ENCODE measurements at regions not wholly inside any gene's neighbourhood (a gene's known extent, or its start where the extent isn't known, plus 50 kb on each side); places are given as distances from the start of the nearest gene placed in this dataset.
"Not testable (repeated sequence)": the region's sequence is repeated elsewhere in the genome, so short reads cannot be mapped to it uniquely, and the experiment has no call there.

DNA sequence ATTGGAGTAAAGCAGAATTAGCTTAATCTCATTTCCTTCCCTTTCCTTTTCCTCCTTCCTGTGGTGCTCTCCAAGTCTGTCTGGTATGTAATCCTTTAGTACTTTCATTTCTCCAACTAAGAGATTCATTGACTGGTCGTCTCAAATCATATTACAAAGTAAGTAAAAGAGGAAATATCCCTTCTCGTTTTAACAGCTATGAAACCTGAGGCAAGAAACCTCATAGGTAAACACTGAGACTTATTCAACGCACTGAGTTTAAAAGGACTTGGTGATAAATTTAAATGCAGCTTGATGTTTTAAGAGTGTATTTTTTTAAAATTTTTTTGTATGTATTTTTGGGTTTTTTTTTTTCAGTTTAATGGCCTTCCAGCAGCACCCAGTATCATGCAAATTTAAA, 117.2 kb upstream of the LRRC3B start:
- intact Hi-C loops (cut with DNase I), result no loop called here
- no peak overlapping the region for H3K4me3 ChIP-seq (ENCODE audit: low read length)
- H3K27ac ChIP-seq (ENCODE audit: low read length), result no peak overlapping the region
- DNase-seq, result no peak
- H3K4me1 ChIP-seq (ENCODE audit: control insufficient read depth, insufficient read depth, low read length), result no peaks in the 10 kb centered on the region
- H3K27me3 ChIP-seq (ENCODE audit: control insufficient read depth, insufficient read depth), result no peaks in the 10 kb centered on the region
- no peaks in the 10 kb centered on the region for H3K9me3 ChIP-seq (ENCODE audit: control insufficient read depth, low read length)
- 42% methylated on average over 3 of the region's 3 CpGs for WGBS
- ATAC-seq, result no peak

DNA sequence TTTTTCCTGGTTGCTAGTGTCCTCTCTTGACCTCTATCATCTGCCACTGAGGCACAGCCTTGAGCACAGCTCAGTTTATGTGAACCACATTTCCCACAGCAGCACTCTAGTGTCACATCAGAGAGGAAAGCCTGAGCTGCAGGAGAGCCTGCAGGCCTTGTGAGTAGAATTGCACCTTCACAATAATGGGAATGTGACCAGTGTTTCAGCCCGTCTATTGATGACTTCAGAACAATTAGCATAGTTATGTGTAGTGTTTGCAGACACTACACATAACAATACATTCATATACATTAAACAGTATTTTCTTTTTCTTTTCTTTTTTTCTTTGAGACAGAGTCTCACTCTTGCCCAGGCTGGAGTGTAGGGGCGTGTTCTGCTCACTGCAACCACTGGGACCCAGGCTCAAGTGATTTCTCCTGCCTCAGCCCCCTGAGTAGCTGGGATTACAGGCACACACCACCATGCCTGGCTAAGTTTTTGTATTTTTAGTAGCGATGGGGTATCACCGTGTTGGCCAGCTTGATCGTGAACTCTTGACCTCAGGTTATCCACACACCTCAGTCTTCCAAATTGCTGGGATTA, 108.0 kb upstream of the LRRC3B start:
- DNase-seq; H3K4me1 ChIP-seq (ENCODE audit: control insufficient read depth, insufficient read depth, low read length); intact Hi-C loops (cut with DNase I); H3K27me3 ChIP-seq (ENCODE audit: control insufficient read depth, insufficient read depth); H3K9me3 ChIP-seq (ENCODE audit: control insufficient read depth, low read length); H3K4me3 ChIP-seq (ENCODE audit: low read length); H3K27ac ChIP-seq (ENCODE audit: low read length); ATAC-seq: not testable (repeated sequence)
- 75% methylated on average over 5 of the region's 5 CpGs for WGBS

DNA sequence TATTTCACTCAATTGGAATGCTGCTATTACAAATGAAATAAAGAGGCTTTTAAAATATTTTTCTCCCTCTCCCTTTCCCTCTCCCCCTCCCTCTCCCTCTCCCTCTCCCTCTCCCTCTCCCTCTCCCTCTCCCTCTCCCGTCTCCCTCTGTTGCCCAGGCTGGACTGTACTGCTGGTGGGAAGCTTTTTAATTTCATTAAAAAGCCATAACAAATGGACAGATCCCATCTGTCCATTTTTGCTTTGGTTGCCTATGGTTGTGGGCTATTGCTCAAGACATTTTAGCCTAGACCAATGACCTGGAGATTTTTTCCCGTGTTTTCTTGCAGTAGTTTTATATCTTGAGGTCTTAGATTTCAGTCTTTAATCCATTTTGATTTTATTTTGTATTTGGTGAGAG, 107.2 kb upstream of the LRRC3B start:
- no peak overlapping the region for H3K27ac ChIP-seq (ENCODE audit: low read length)
- no peak overlapping the region for H3K4me3 ChIP-seq (ENCODE audit: low read length)
- intact Hi-C loops (cut with DNase I), result no loop called here
- no peaks in the 10 kb centered on the region for H3K9me3 ChIP-seq (ENCODE audit: control insufficient read depth, low read length)
- 35% methylated on average over 2 of the region's 2 CpGs for WGBS
- no peaks in the 10 kb centered on the region for H3K27me3 ChIP-seq (ENCODE audit: control insufficient read depth, insufficient read depth)
- ATAC-seq, result no peak
- H3K4me1 ChIP-seq (ENCODE audit: control insufficient read depth, insufficient read depth, low read length), result no peaks in the 10 kb centered on the region
- no peak for DNase-seq

GRCh38 chr3:26521261-26521660, 101.3 kb upstream of the LRRC3B start:
- no peaks in the 10 kb centered on the region for H3K9me3 ChIP-seq (ENCODE audit: control insufficient read depth, low read length)
- no peak overlapping the region for H3K27ac ChIP-seq (ENCODE audit: low read length)
- H3K27me3 ChIP-seq (ENCODE audit: control insufficient read depth, insufficient read depth), result no peaks in the 10 kb centered on the region
- intact Hi-C loops (cut with DNase I), result no loop called here
- WGBS, result 87% methylated on average over 1 of the region's 1 CpG
- no peak for DNase-seq
- no peak overlapping the region for H3K4me3 ChIP-seq (ENCODE audit: low read length)
- no peak for ATAC-seq
- H3K4me1 ChIP-seq (ENCODE audit: control insufficient read depth, insufficient read depth, low read length), result no peaks in the 10 kb centered on the region

- Histone ChIP-seq H3K9me3 (ENCODE audit: control insufficient read depth, low read length) (no peaks in the 10 kb centered on the region), H3K27ac (ENCODE audit: low read length) (no peak overlapping the region), H3K4me3 (ENCODE audit: low read length) (no peak overlapping the region), H3K4me1 (ENCODE audit: control insufficient read depth, insufficient read depth, low read length) (no peaks in the 10 kb centered on the region), H3K27me3 (ENCODE audit: control insufficient read depth, insufficient read depth) (no peaks in the 10 kb centered on the region)
- ATAC-seq (no peak), DNase-seq (no peak)
- 85% methylated on average over 1 of the region's 1 CpG for WGBS
- intact Hi-C loops (cut with DNase I), result no loop called here
Measured at GRCh38 chr3:26522919-26523318, 99.7 kb upstream of the LRRC3B start.

DNA sequence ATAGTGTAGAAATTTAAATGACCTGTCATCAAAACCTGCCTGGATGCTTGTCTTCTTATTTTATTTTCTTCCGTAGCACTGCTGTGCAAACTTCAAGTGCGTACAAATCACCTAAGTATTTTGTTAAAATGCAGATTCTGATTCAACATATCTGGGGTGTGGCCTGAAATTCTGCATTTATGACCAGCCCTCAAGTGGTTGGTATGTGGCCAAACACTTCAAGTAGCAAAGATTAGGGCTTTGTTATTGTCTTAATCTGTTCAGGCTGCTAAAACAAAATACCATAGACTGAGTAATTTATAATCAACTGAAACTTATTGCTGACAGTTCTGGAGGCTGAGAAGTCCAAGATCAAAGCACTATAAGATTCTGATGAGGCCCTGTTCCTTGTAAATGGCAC, 97.6 kb upstream of the LRRC3B start:
- Histone ChIP-seq H3K27ac (ENCODE audit: low read length) (no peak overlapping the region), H3K9me3 (ENCODE audit: control insufficient read depth, low read length) (no peaks in the 10 kb centered on the region), H3K27me3 (ENCODE audit: control insufficient read depth, insufficient read depth) (no peaks in the 10 kb centered on the region), H3K4me1 (ENCODE audit: control insufficient read depth, insufficient read depth, low read length) (no peaks in the 10 kb centered on the region), H3K4me3 (ENCODE audit: low read length) (no peak overlapping the region)
- ATAC-seq (no peak), DNase-seq (no peak)
- intact Hi-C loops (cut with DNase I), result no loop called here
- WGBS, result 90% methylated on average over 2 of the region's 2 CpGs

GRCh38 chr3:26535151-26535550, 87.4 kb upstream of the LRRC3B start:
- DNase-seq (no peak), ATAC-seq (no peak)
- WGBS, result 28% methylated on average over 2 of the region's 2 CpGs
- Histone ChIP-seq H3K4me1 (ENCODE audit: control insufficient read depth, insufficient read depth, low read length) (no peaks in the 10 kb centered on the region), H3K9me3 (ENCODE audit: control insufficient read depth, low read length) (no peaks in the 10 kb centered on the region), H3K27me3 (ENCODE audit: control insufficient read depth, insufficient read depth) (no peaks in the 10 kb centered on the region), H3K4me3 (ENCODE audit: low read length) (no peak overlapping the region), H3K27ac (ENCODE audit: low read length) (no peak overlapping the region)
- intact Hi-C loops (cut with DNase I), result no loop called here

DNA sequence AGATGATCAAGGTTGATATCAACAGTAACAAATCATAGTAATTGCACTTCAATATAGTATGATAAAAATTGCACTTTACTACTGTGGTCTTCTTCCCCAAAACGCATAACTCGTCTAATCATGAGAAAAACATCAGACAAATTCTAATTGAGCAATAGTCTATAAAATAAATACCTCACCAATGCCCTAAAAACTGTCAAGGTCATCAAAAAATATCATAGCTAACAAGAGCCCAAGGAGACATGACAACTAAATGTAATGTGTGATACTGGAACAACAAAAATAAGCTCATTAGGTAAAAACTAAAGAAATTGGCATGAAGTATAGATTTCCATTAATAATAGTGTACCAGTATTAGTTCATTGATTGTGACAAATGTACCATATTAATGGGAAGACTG, 85.6 kb upstream of the LRRC3B start:
- Histone ChIP-seq H3K27me3 (ENCODE audit: control insufficient read depth, insufficient read depth) (no peaks in the 10 kb centered on the region), H3K4me3 (ENCODE audit: low read length) (no peak overlapping the region), H3K4me1 (ENCODE audit: control insufficient read depth, insufficient read depth, low read length) (no peaks in the 10 kb centered on the region), H3K27ac (ENCODE audit: low read length) (no peak overlapping the region), H3K9me3 (ENCODE audit: control insufficient read depth, low read length) (no peaks in the 10 kb centered on the region)
- 81% methylated on average over 2 of the region's 2 CpGs for WGBS
- ATAC-seq (no peak), DNase-seq (no peak)
- intact Hi-C loops (cut with DNase I), result no loop called here

- DNase-seq (no peak), ATAC-seq (no peak)
- no peaks in the 10 kb centered on the region for H3K27me3 ChIP-seq (ENCODE audit: control insufficient read depth, insufficient read depth)
- no peaks in the 10 kb centered on the region for H3K4me1 ChIP-seq (ENCODE audit: control insufficient read depth, insufficient read depth, low read length)
- no peak overlapping the region for H3K27ac ChIP-seq (ENCODE audit: low read length)
- H3K9me3 ChIP-seq (ENCODE audit: control insufficient read depth, low read length), result no peaks in the 10 kb centered on the region
- WGBS, result 74% methylated on average over 1 of the region's 1 CpG
- H3K4me3 ChIP-seq (ENCODE audit: low read length), result no peak overlapping the region
- intact Hi-C loops (cut with DNase I), result no loop called here
Measured at GRCh38 chr3:26550413-26550812, 72.2 kb upstream of the LRRC3B start.

GRCh38 chr3:26556637-26557036, 65.9 kb upstream of the LRRC3B start:
- Histone ChIP-seq H3K4me1 (ENCODE audit: control insufficient read depth, insufficient read depth, low read length) (no peaks in the 10 kb centered on the region), H3K27me3 (ENCODE audit: control insufficient read depth, insufficient read depth) (no peaks in the 10 kb centered on the region), H3K4me3 (ENCODE audit: low read length) (no peak overlapping the region), H3K27ac (ENCODE audit: low read length) (no peak overlapping the region), H3K9me3 (ENCODE audit: control insufficient read depth, low read length) (no peaks in the 10 kb centered on the region)
- intact Hi-C loops (cut with DNase I), result no loop called here
- ATAC-seq (no peak), DNase-seq (no peak)
- 76% methylated on average over 6 of the region's 6 CpGs for WGBS

GRCh38 chr3:26558257-26558656, 64.3 kb upstream of the LRRC3B start:
- no peaks in the 10 kb centered on the region for H3K9me3 ChIP-seq (ENCODE audit: control insufficient read depth, low read length)
- H3K27ac ChIP-seq (ENCODE audit: low read length), result no peak overlapping the region
- H3K4me3 ChIP-seq (ENCODE audit: low read length), result no peak overlapping the region
- no peak for ATAC-seq
- DNase-seq, result no peak
- intact Hi-C loops (cut with DNase I), result no loop called here
- WGBS, result 68% methylated on average over 1 of the region's 1 CpG
- no peaks in the 10 kb centered on the region for H3K27me3 ChIP-seq (ENCODE audit: control insufficient read depth, insufficient read depth)
- no peaks in the 10 kb centered on the region for H3K4me1 ChIP-seq (ENCODE audit: control insufficient read depth, insufficient read depth, low read length)

- ATAC-seq, result no peak
- 65% methylated on average over 3 of the region's 3 CpGs for WGBS
- intact Hi-C loops (cut with DNase I), result no loop called here
- no peak overlapping the region for H3K4me3 ChIP-seq (ENCODE audit: low read length)
- H3K27ac ChIP-seq (ENCODE audit: low read length), result no peak overlapping the region
- H3K9me3 ChIP-seq (ENCODE audit: control insufficient read depth, low read length), result no peaks in the 10 kb centered on the region
- DNase-seq, result no peak
- no peaks in the 10 kb centered on the region for H3K27me3 ChIP-seq (ENCODE audit: control insufficient read depth, insufficient read depth)
- H3K4me1 ChIP-seq (ENCODE audit: control insufficient read depth, insufficient read depth, low read length), result no peaks in the 10 kb centered on the region
Measured at GRCh38 chr3:26559227-26559626, 63.3 kb upstream of the LRRC3B start.

Data from right cardiac atrium (tissue), 5 donors.